MG63 (cell line): ENCODE measurements at regions not wholly inside any gene's neighbourhood (a gene's known extent, or its start where the extent isn't known, plus 50 kb on each side); places are given as distances from the start of the nearest gene placed in this dataset.

ENCODE experiments used
- DNase-seq: peaks from one replicate; pipeline ENCODE4 v3.0.0-alpha.2; 2020
- H3K27me3 ChIP-seq: fragments of 250-450 bp; sonication (Bioruptor Pico); 2 replicates; pipeline ENCODE4 v1.5.1; 2020; ENCODE audit warnings: mild to moderate bottlenecking, moderate library complexity
- H3K36me3 ChIP-seq: fragments of 250-450 bp; sonication (Bioruptor Pico); 2 replicates; pipeline ENCODE4 v1.5.1; 2020; ENCODE audit warnings: mild to moderate bottlenecking, moderate library complexity
- H3K4me3 ChIP-seq: fragments of 250-450 bp; sonication (Bioruptor Pico); 2 replicates; pipeline ENCODE4 v1.5.1; 2020; ENCODE audit warnings: mild to moderate bottlenecking, moderate library complexity
- H3K9me3 ChIP-seq: fragments of 250-450 bp; sonication (Bioruptor Pico); 2 replicates; pipeline ENCODE4 v1.5.1; 2020; ENCODE audit warnings: mild to moderate bottlenecking, moderate library complexity

GRCh38 chr9:16306586-16306985 is 563.9 kb downstream of the BNC2 start:
- H3K27me3 ChIP-seq = no peaks in the 10 kb centered on the region
- no peaks in the 10 kb centered on the region for H3K36me3 ChIP-seq
- H3K9me3 ChIP-seq = no peaks in the 10 kb centered on the region
- H3K4me3 ChIP-seq = no peak overlapping the region
- no peak for DNase-seq

- Histone ChIP-seq H3K27me3 (no peaks in the 10 kb centered on the region), H3K4me3 (no peak overlapping the region), H3K36me3 (no peaks in the 10 kb centered on the region), H3K9me3 (no peaks in the 10 kb centered on the region)
- DNase-seq = no peak
These were observed 562.8 kb downstream of the BNC2 start for GRCh38 chr9:16307626-16308195.

GRCh38 chr9:16308645-16309044 is 561.8 kb downstream of the BNC2 start:
- Histone ChIP-seq H3K27me3 (no peaks in the 10 kb centered on the region), H3K9me3 (no peaks in the 10 kb centered on the region), H3K4me3 (no peak overlapping the region), H3K36me3 (no peaks in the 10 kb centered on the region)
- no peak for DNase-seq

DNA sequence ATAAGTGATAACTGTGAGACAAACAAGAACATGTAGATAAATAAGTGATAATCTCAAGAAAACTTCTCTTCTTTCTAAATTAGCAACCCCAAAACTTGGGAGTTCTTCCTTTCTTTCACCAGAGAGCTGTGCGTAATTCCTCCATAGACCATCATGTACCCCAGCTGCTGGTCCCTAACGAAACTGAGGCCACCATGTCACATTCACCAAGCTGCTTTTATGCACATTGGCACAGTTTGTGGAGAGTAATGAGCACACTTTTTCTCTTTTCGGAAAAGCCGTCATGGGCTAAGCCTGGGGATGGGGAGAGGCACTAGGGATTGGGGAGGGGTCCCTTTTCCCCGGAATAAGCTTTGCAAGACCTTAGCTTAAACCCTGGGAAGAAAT is 561.4 kb downstream of the BNC2 start:
- H3K27me3 ChIP-seq = no peaks in the 10 kb centered on the region
- no peaks in the 10 kb centered on the region for H3K36me3 ChIP-seq
- DNase-seq = no peak
- no peaks in the 10 kb centered on the region for H3K9me3 ChIP-seq
- no peak overlapping the region for H3K4me3 ChIP-seq

DNA sequence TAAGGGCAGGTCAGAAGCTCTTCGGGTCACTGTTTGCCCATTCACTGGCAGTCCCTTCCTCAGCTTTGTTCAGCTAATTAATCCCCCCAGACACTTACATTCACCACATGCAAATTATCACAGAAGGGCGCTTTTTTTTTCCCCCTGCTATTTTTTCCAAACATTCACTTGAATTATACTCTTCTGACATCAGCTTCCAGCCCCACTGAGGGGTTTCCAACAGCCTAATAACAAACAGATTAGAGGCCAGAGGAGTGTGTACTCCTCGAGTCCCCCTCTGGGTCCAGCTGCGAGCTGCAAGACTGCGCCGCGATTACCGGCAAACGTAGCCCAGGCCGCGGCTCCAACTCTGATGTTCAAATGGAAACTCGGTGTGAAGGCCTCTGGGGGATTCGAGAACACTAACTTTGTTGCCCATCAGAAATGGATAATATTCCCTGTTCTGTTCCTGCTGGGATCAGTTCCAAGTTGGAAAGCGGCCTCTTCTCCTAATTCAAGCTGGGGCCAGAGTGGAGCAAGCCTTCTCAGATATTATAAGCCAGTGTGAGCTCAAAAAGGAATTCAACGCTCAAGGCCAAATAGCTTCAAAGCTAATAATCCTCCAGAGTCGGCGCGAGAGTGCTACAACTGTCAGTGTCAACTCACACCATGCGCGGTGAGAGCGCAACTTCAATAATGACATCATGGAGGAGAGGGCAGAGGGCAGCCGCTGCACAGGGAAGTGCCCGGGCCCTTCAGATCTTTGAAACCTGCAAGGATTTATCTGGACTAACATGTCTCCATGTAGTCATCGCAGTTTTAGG is 560.8 kb downstream of the BNC2 start:
- H3K27me3 ChIP-seq = no peaks in the 10 kb centered on the region
- DNase-seq = no peak
- no peaks in the 10 kb centered on the region for H3K36me3 ChIP-seq
- H3K4me3 ChIP-seq = no peak overlapping the region
- no peaks in the 10 kb centered on the region for H3K9me3 ChIP-seq

- no peaks in the 10 kb centered on the region for H3K9me3 ChIP-seq
- H3K27me3 ChIP-seq = no peaks in the 10 kb centered on the region
- no peak overlapping the region for H3K4me3 ChIP-seq
- no peak for DNase-seq
- no peaks in the 10 kb centered on the region for H3K36me3 ChIP-seq
These were observed 560.0 kb downstream of the BNC2 start for GRCh38 chr9:16310278-16311110.

DNA sequence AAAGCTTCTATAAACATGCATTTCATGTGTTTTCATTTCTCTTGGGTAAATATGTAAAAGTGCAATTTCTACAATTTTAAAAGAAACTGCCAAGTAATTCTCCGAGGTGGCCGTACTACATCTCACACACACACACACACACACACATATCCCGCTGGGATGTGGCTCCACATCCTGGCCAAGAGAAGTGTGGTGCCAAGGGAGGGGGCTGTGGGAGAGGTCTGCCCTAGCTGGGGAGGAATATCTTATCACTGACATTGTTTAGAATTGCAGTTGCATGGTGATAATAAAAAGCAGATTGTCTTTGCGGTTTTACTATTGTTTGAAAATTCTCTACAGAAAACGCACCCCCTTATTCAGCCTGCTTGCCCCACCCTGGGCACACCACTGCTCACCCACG is 558.4 kb downstream of the BNC2 start:
- H3K27me3 ChIP-seq = no peaks in the 10 kb centered on the region
- no peak for DNase-seq
- H3K4me3 ChIP-seq = no peak overlapping the region
- no peaks in the 10 kb centered on the region for H3K9me3 ChIP-seq
- no peaks in the 10 kb centered on the region for H3K36me3 ChIP-seq

- DNase-seq = no peak
- no peaks in the 10 kb centered on the region for H3K27me3 ChIP-seq
- no peak overlapping the region for H3K4me3 ChIP-seq
- no peaks in the 10 kb centered on the region for H3K36me3 ChIP-seq
- no peaks in the 10 kb centered on the region for H3K9me3 ChIP-seq
These were observed 557.4 kb downstream of the BNC2 start for GRCh38 chr9:16312962-16313546.

- Histone ChIP-seq H3K9me3 (peaks cover 6% of the 10 kb centered on the region; the same call in 1 of the 2 replicates), H3K36me3 (no peaks in the 10 kb centered on the region), H3K27me3 (no peaks in the 10 kb centered on the region), H3K4me3 (no peak overlapping the region)
- DNase-seq = no peak
These were observed 556.0 kb downstream of the BNC2 start for GRCh38 chr9:16314476-16314875.

DNA sequence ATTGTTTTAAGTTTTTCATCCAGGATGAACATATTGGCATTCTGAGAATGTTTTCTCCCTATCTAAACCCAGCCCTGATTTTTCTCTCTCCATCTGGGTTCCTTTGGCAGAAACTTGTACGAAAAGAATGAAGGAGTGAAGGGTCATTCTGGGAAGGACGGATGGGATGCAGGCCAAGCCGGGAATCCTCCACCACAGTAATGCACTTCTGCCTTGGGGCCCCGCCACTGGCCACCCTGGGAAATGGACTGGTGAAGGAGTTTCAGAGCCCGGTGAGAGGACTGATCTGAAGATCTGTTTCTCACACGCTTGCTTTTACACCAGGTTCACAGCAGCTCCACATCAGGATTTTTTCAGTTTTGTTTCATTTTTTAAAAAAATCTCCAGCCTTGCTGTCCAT is 554.8 kb downstream of the BNC2 start:
- Histone ChIP-seq H3K4me3 (no peak overlapping the region), H3K27me3 (no peaks in the 10 kb centered on the region), H3K9me3 (peaks cover 9% of the 10 kb centered on the region; the same call in 1 of the 2 replicates), H3K36me3 (no peaks in the 10 kb centered on the region)
- DNase-seq = no peak

DNA sequence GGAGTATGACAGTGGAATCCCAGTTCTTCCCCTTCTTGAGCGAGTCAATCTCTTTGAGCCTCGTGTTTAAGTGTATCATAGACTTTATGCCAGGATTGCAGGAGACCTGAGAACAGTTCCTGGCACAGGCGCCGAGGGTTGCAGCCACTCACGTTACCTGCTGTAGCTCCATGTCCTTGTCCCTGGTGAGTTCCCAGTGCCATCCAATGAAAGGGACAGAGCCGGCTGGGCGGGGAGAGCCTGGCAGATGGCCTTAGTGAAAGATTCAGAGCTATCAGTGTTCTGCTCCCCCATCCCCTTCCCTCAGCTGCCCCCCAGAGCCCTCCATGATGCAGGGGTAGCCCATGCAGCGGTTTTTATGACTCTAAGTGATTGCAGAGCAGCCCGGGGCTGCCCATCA is 554.0 kb downstream of the BNC2 start:
- Histone ChIP-seq H3K36me3 (no peaks in the 10 kb centered on the region), H3K9me3 (peaks cover 9% of the 10 kb centered on the region; the same call in 1 of the 2 replicates), H3K4me3 (no peak overlapping the region), H3K27me3 (no peaks in the 10 kb centered on the region)
- no peak for DNase-seq

DNA sequence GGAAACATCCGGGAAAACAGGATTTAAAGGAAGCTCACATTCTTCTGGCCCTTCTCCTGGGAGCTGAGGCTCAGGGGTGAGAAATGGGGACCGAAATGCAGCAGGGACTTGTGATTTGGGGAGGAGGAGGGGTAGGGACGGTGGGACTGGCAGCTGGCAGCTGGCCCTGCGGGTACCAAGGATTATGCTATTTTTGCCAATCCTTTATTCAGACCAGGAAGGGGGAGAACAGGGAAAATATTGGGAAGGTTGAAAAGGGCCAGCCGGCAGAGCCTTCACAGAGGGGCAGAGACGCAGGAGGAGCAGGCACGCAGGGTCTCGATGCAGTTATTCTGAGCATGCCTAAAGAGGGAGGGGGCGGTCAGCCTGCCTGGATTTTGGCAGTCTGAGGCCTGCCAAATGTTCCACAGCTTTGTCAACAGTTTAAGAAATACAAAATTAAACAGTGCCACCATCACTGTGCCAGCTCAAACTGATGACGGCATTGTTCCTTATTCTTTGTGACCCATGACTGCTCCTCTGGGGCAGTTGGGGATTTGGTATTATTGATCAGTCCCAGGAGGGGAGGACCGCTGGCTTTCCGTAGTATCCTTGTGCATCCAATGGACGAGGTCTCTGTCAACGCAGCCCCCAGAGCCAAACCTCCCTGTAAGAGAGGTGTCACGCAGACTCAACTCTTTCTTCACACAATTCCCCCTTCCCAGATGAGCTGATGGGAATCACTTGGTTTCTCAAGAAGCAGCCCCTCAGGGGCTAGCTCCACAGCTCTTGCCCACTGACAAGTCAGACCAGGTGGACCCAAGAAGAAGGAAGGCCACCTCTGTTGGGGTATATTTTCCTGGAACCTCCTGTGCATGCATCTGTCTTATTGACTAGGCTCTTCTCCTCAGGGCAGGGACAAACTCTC is 553.3 kb downstream of the BNC2 start:
- Histone ChIP-seq H3K9me3 (peaks cover 10% of the 10 kb centered on the region; the same call in 1 of the 2 replicates), H3K27me3 (no peaks in the 10 kb centered on the region), H3K36me3 (no peaks in the 10 kb centered on the region), H3K4me3 (no peak overlapping the region)
- no peak for DNase-seq

DNA sequence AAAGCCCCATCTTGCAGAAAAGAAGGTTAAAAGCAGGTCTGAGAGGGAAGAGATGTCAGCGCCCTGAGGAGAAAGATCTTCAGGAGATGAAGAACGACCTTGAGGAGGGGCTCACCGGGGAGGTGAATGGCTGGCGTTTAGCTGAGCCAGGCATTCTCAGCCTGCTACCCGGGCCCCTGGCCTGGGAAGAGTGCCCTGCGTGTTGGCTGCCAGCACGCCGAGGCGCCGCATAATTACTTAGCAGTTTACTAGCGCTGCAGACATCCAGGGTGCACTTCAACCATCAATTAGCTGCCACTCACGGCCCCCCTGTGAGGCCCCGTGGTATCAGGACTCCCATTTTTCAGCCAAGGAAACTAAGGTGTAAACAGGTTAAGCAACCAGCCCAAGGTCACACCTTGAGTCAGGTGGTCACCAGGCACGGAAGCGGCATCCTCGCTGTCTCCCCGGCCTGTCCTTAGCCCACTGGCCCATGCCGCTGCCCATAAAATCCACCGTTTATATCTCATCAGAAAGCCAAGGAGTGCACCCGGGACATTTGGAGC is 551.9 kb downstream of the BNC2 start:
- no peak for DNase-seq
- H3K27me3 ChIP-seq = no peaks in the 10 kb centered on the region
- no peaks in the 10 kb centered on the region for H3K36me3 ChIP-seq
- H3K9me3 ChIP-seq = peaks cover 12% of the 10 kb centered on the region; the same call in 1 of the 2 replicates
- no peak overlapping the region for H3K4me3 ChIP-seq

DNA sequence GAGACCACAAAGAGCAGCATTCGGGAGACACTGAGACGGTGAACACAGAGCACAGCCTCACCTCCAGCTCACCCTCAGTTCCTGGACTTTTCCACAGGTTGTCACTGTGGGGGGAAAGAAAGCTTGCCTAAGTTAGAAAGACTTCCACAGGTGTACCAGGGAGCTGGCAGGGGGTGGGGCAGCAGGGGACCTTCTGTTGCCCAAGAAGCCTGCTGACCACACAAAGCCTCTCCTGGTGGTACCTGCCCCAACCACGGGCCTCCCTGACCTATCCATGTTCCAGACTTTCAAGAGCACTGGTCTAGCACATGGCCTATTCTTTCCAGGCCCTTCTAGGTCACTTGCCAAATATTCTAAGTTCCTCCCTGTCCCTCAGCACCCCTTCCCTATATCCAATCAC is 550.8 kb downstream of the BNC2 start:
- peaks cover 12% of the 10 kb centered on the region; the same call in 1 of the 2 replicates for H3K9me3 ChIP-seq
- H3K36me3 ChIP-seq = no peaks in the 10 kb centered on the region
- no peak overlapping the region for H3K4me3 ChIP-seq
- no peak for DNase-seq
- H3K27me3 ChIP-seq = no peaks in the 10 kb centered on the region

- no peaks in the 10 kb centered on the region for H3K27me3 ChIP-seq
- H3K9me3 ChIP-seq = peaks cover 12% of the 10 kb centered on the region; the same call in 1 of the 2 replicates
- H3K4me3 ChIP-seq = no peak overlapping the region
- no peaks in the 10 kb centered on the region for H3K36me3 ChIP-seq
- DNase-seq = no peak
These were observed 550.0 kb downstream of the BNC2 start for GRCh38 chr9:16320338-16320902.
